GM06990 (cell line): ENCODE measurements at regions not wholly inside any gene's neighbourhood (a gene's known extent, or its start where the extent isn't known, plus 50 kb on each side); places are given as distances from the start of the nearest gene placed in this dataset.

ENCODE experiments used
- DNase-seq: peaks from one replicate; pipeline ENCODE4 v3.0.0-alpha.2; 2011; ENCODE audit not compliant: insufficient read length; ENCODE audit errors: extremely low read depth
- H3K27me3 ChIP-seq: replicated peaks from 2 replicates; pipeline ENCODE4 v1.6.0; 2011; ENCODE audit warnings: low read length; ENCODE audit not compliant: control insufficient read depth, insufficient read depth
- H3K36me3 ChIP-seq: 2 replicates; pipeline ENCODE4 v1.5.1; 2011; ENCODE audit warnings: low read length; ENCODE audit not compliant: control insufficient read depth, insufficient read depth
- H3K4me3 ChIP-seq: replicated peaks from 2 replicates; pipeline ENCODE4 v1.5.1; 2011; ENCODE audit warnings: low read depth, mild to moderate bottlenecking, control low read depth, low read length
- CTCF ChIP-seq: IDR thresholded peaks from 2 replicates; pipeline ENCODE4 v1.5.1; 2011; ENCODE audit warnings: low read length, control low read depth, mild to moderate bottlenecking, inconsistent platforms; ENCODE audit not compliant: insufficient read depth, poor library complexity, severe bottlenecking

GRCh38 chr10:9878383-9878782 is 1139.3 kb upstream of the CELF2 start:
- Histone ChIP-seq H3K4me3 (no peak overlapping the region), H3K36me3 (no peaks in the 10 kb centered on the region), H3K27me3 (no peaks in the 10 kb centered on the region)
- no peak for TF ChIP-seq CTCF
- no peak for DNase-seq

- no peak for TF ChIP-seq CTCF
- no peaks in the 10 kb centered on the region for H3K27me3 ChIP-seq
- no peak overlapping the region for H3K4me3 ChIP-seq
- no peaks in the 10 kb centered on the region for H3K36me3 ChIP-seq
- no peak for DNase-seq
Measured at GRCh38 chr10:9885761-9886160, 1131.9 kb upstream of the CELF2 start.

GRCh38 chr10:9886772-9887171 is 1130.9 kb upstream of the CELF2 start:
- Histone ChIP-seq H3K36me3 (no peaks in the 10 kb centered on the region), H3K27me3 (no peaks in the 10 kb centered on the region), H3K4me3 (no peak overlapping the region)
- no peak for DNase-seq
- no peak for TF ChIP-seq CTCF

- TF ChIP-seq CTCF: no peak
Measured at GRCh38 chr10:9895453-9895852, 1122.2 kb upstream of the CELF2 start.

GRCh38 chr10:9895981-9896380 is 1121.7 kb upstream of the CELF2 start:
- Histone ChIP-seq H3K27me3 (no peaks in the 10 kb centered on the region), H3K4me3 (no peak overlapping the region), H3K36me3 (no peaks in the 10 kb centered on the region)
- no peak for DNase-seq
- TF ChIP-seq CTCF: no peak

More at GRCh38 chr10:9895453-9895852, 1122.2 kb upstream of the CELF2 start:
- DNase-seq: no peak
- H3K36me3 ChIP-seq: no peaks in the 10 kb centered on the region
- H3K4me3 ChIP-seq: no peak overlapping the region
- no peaks in the 10 kb centered on the region for H3K27me3 ChIP-seq

GRCh38 chr10:9898633-9899395 is 1118.9 kb upstream of the CELF2 start:
- TF ChIP-seq CTCF: no peak
- H3K27me3 ChIP-seq: no peaks in the 10 kb centered on the region
- H3K4me3 ChIP-seq: no peak overlapping the region
- no peak for DNase-seq
- H3K36me3 ChIP-seq: no peaks in the 10 kb centered on the region
